ENCODE measurements at regions not wholly inside any gene's neighbourhood (a gene's known extent, or its start where the extent isn't known, plus 50 kb on each side); places are given as distances from the start of the nearest gene placed in this dataset.

- no peak for DNase-seq
- ATAC-seq, result no peak
- H3K27ac ChIP-seq, result no peak overlapping the region
- no peaks in the 10 kb centered on the region for H3K9me3 ChIP-seq
- H3K4me1 ChIP-seq, result no peaks in the 10 kb centered on the region
- no peak for TF ChIP-seq CTCF (IDR thresholded peaks at IDR 0.05)
- H3K27me3 ChIP-seq, result no peaks in the 10 kb centered on the region
- H3K4me3 ChIP-seq, result no peak overlapping the region
- FAIRE-seq, result no peak
- intact Hi-C loops (cut with DNase I), result no loop called here
- H3K36me3 ChIP-seq, result no peaks in the 10 kb centered on the region
Measured at GRCh38 chr2:234235191-234235590, 184.7 kb downstream of the SPP2 start.

- H3K4me1 ChIP-seq, result no peaks in the 10 kb centered on the region
- no peak for FAIRE-seq
- H3K36me3 ChIP-seq, result no peaks in the 10 kb centered on the region
- WGBS, 2 donors, result 88 to 92% methylated on average over 1 of the region's 1 CpG
- no peak for TF ChIP-seq CTCF (IDR thresholded peaks at IDR 0.05)
- intact Hi-C loops (cut with DNase I), result no loop called here
- H3K27me3 ChIP-seq, result no peaks in the 10 kb centered on the region
- DNase-seq, result no peak
- no peaks in the 10 kb centered on the region for H3K9me3 ChIP-seq
- H3K4me3 ChIP-seq, result no peak overlapping the region
- no peak for ATAC-seq
- H3K27ac ChIP-seq, result no peak overlapping the region
Measured at GRCh38 chr2:234231460-234231859, 181.0 kb downstream of the SPP2 start.

GRCh38 chr2:234219046-234219310 lies 168.5 kb downstream of the SPP2 start:
- intact Hi-C loops (cut with DNase I), result no loop called here
- ATAC-seq, result no peak
- no peak overlapping the region for H3K27ac ChIP-seq
- no peak overlapping the region for H3K4me3 ChIP-seq
- no peaks in the 10 kb centered on the region for H3K9me3 ChIP-seq
- H3K4me1 ChIP-seq, result no peaks in the 10 kb centered on the region
- H3K27me3 ChIP-seq, result no peaks in the 10 kb centered on the region
- DNase-seq, result no peak
- H3K36me3 ChIP-seq, result no peaks in the 10 kb centered on the region
- FAIRE-seq, result no peak
- 90 to 93% methylated on average over 4 of the region's 4 CpGs for WGBS, 2 donors
- no peak for TF ChIP-seq CTCF (IDR thresholded peaks at IDR 0.05)

- no peak overlapping the region for H3K4me3 ChIP-seq
- ATAC-seq, result no peak
- H3K36me3 ChIP-seq, result no peaks in the 10 kb centered on the region
- no peak for DNase-seq
- FAIRE-seq, result no peak
- WGBS, 2 donors, result 72 to 77% methylated on average over 11 of the region's 11 CpGs
- no peak for TF ChIP-seq CTCF (IDR thresholded peaks at IDR 0.05)
- H3K9me3 ChIP-seq, result no peaks in the 10 kb centered on the region
- H3K4me1 ChIP-seq, result no peaks in the 10 kb centered on the region
- no peaks in the 10 kb centered on the region for H3K27me3 ChIP-seq
- intact Hi-C loops (cut with DNase I), result no loop called here
- H3K27ac ChIP-seq, result no peak overlapping the region
Measured at GRCh38 chr2:234218266-234219045, 168.0 kb downstream of the SPP2 start.

GRCh38 chr2:234212534-234212933 lies 162.0 kb downstream of the SPP2 start:
- no peaks in the 10 kb centered on the region for H3K27me3 ChIP-seq
- intact Hi-C loops (cut with DNase I), result no loop called here
- ATAC-seq (no peak), DNase-seq (no peak), FAIRE-seq (no peak)
- no peak for TF ChIP-seq CTCF (IDR thresholded peaks at IDR 0.05)
- no peak overlapping the region for H3K27ac ChIP-seq
- no peaks in the 10 kb centered on the region for H3K36me3 ChIP-seq
- no peak overlapping the region for H3K4me3 ChIP-seq
- H3K9me3 ChIP-seq, result no peaks in the 10 kb centered on the region
- H3K4me1 ChIP-seq, result peaks cover 0 to 8% (median 0%) of the 10 kb centered on the region in 3 donors
- 92% methylated on average over 8 of the region's 8 CpGs for WGBS, 2 donors
